Effector CD8-positive, alpha-beta T cell (primary cell): ENCODE measurements at regions not wholly inside any gene's neighbourhood (a gene's known extent, or its start where the extent isn't known, plus 50 kb on each side); places are given as distances from the start of the nearest gene placed in this dataset.

ENCODE experiments used
- DNase-seq: peaks from one replicate; lab custom pipeline; 2025; lab: John Stamatoyannopoulos, UW

- DNase-seq, result no peak
Measured at GRCh38 chr13:50319635-50320255, 304.5 kb downstream of the KCNRG start.

- no peak for DNase-seq
Measured at GRCh38 chr13:50320271-50320862, 305.1 kb downstream of the KCNRG start.

GRCh38 chr13:50322006-50322405 lies 306.8 kb downstream of the KCNRG start:
- DNase-seq, result no peak

GRCh38 chr13:50323440-50324065 lies 308.3 kb downstream of the KCNRG start:
- DNase-seq, result no peak

GRCh38 chr13:50326271-50326670 lies 311.0 kb downstream of the KCNRG start:
- no peak for DNase-seq

GRCh38 chr13:50326811-50327210 lies 311.6 kb downstream of the KCNRG start:
- no peak for DNase-seq

GRCh38 chr13:50334115-50334778 lies 319.0 kb downstream of the KCNRG start:
- no peak for DNase-seq

- DNase-seq, result no peak
Measured at GRCh38 chr13:50334944-50335343, 319.7 kb downstream of the KCNRG start.

GRCh38 chr13:50339271-50339670 lies 324.0 kb downstream of the KCNRG start:
- no peak for DNase-seq

GRCh38 chr13:50340146-50340545 lies 324.9 kb downstream of the KCNRG start:
- DNase-seq, result no peak

- no peak for DNase-seq
Measured at GRCh38 chr13:50340551-50341287, 325.5 kb downstream of the KCNRG start.

GRCh38 chr13:50341526-50341925 lies 326.3 kb downstream of the KCNRG start:
- no peak for DNase-seq

- no peak for DNase-seq
Measured at GRCh38 chr13:50344717-50345116, 329.5 kb downstream of the KCNRG start.

- no peak for DNase-seq
Measured at GRCh38 chr13:50345804-50346203, 330.6 kb downstream of the KCNRG start.

- no peak for DNase-seq
Measured at GRCh38 chr13:50348371-50348770, 333.1 kb downstream of the KCNRG start.

GRCh38 chr13:50352720-50353480 lies 337.7 kb downstream of the KCNRG start:
- DNase-seq, result no peak

GRCh38 chr13:50353651-50354415 lies 338.6 kb downstream of the KCNRG start:
- DNase-seq, result no peak

- no peak for DNase-seq
Measured at GRCh38 chr13:50355797-50356196, 340.6 kb downstream of the KCNRG start.

- DNase-seq, result no peak
Measured at GRCh38 chr13:50357136-50357535, 341.9 kb downstream of the KCNRG start.

- no peak for DNase-seq
Measured at GRCh38 chr13:50357586-50358118, 342.4 kb downstream of the KCNRG start.
